ENCODE measurements at regions not wholly inside any gene's neighbourhood (a gene's known extent, or its start where the extent isn't known, plus 50 kb on each side); places are given as distances from the start of the nearest gene placed in this dataset.

DNA sequence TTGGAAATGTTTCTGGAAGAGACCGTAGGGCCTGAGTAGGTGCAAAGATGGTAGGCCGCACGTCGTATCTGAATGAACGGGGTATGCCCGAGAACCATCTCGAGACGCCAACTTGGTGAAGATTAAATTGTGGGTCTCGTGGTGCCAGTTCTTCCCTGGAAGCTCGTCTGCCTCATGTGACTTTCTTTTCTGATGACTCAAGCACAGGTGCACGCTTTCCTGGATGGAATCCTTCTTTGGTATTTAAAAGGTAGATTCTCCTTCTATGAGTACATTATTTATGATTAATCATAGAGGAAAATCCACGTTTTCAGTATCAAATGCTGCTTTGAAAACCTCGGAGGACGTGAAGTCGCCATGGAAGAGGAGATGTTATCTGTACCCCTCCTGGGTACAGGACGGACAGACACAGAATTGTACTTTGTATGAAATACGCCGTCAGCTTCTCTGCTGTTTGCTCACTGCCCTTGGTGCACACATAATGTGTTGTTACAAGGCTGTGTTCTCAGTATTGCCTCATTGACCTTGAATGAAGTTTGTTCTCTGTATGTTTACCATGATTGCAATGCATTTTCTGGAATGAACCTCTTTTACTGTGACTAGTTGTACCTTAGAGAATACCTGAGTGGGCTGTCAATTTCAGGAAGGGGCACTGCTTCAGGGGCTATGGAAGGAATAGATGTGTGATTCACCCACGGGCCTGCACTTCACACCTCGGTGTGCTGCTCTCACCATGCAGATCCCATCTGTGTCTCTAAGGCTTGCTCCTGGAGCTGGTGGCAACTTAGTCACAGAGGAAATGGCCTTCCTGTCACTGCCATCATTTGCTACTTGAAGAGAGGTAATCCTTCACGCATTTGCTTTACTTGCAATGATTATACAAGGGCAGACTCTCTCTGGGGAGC lies 137.3 kb upstream of the RTL1 start:
- TF ChIP-seq, protein P1, sequence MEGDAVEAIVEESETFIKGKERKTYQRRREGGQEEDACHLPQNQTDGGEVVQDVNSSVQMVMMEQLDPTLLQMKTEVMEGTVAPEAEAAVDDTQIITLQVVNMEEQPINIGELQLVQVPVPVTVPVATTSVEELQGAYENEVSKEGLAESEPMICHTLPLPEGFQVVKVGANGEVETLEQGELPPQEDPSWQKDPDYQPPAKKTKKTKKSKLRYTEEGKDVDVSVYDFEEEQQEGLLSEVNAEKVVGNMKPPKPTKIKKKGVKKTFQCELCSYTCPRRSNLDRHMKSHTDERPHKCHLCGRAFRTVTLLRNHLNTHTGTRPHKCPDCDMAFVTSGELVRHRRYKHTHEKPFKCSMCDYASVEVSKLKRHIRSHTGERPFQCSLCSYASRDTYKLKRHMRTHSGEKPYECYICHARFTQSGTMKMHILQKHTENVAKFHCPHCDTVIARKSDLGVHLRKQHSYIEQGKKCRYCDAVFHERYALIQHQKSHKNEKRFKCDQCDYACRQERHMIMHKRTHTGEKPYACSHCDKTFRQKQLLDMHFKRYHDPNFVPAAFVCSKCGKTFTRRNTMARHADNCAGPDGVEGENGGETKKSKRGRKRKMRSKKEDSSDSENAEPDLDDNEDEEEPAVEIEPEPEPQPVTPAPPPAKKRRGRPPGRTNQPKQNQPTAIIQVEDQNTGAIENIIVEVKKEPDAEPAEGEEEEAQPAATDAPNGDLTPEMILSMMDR (IDR thresholded peaks at IDR 0.05) = no peak
- no peak for TF ChIP-seq POLR2A (IDR thresholded peaks at IDR 0.05)

All from right lobe of liver (tissue), 4 donors.